ENCODE measurements at regions not wholly inside any gene's neighbourhood (a gene's known extent, or its start where the extent isn't known, plus 50 kb on each side); places are given as distances from the start of the nearest gene placed in this dataset.

DNA sequence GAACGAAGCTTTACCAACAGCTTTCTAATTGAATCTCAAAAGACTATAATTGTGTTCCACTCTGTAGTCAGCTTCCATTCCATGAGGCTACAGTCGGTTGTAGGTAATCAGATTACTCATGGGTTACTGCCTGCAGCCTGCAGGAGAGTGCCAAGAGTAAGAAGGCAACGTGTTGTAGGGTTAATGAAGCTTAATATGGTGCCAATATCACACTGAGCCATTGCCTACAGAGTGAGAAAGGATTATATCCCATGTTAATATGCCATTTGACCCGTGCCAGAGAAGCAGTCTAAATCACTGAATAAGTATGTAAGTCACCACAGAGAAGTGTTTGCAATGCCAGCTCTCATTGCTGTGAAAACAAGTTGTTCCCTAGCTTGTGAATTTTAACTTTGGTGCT lies 734.5 kb upstream of the ACVR2A start:
- H3K27me3 ChIP-seq: no peaks in the 10 kb centered on the region
- peaks cover 18% of the 10 kb centered on the region for H3K4me1 ChIP-seq
- H3K36me3 ChIP-seq: no peaks in the 10 kb centered on the region
- no peaks in the 10 kb centered on the region for H3K9me3 ChIP-seq
- 35% methylated on average over 4 of the region's 4 CpGs for WGBS
- H3K4me3 ChIP-seq: no peak overlapping the region
- H3K27ac ChIP-seq: no peak overlapping the region
- no peak for DNase-seq (ENCODE audit: low spot score in 2 of 2)
- TF ChIP-seq POLR2A (IDR thresholded peaks at IDR 0.05) (no peak), EP300 (IDR thresholded peaks at IDR 0.05) (no peak), POLR2AphosphoS5 (IDR thresholded peaks at IDR 0.05) (no peak)
- TF ChIP-seq, protein P1, sequence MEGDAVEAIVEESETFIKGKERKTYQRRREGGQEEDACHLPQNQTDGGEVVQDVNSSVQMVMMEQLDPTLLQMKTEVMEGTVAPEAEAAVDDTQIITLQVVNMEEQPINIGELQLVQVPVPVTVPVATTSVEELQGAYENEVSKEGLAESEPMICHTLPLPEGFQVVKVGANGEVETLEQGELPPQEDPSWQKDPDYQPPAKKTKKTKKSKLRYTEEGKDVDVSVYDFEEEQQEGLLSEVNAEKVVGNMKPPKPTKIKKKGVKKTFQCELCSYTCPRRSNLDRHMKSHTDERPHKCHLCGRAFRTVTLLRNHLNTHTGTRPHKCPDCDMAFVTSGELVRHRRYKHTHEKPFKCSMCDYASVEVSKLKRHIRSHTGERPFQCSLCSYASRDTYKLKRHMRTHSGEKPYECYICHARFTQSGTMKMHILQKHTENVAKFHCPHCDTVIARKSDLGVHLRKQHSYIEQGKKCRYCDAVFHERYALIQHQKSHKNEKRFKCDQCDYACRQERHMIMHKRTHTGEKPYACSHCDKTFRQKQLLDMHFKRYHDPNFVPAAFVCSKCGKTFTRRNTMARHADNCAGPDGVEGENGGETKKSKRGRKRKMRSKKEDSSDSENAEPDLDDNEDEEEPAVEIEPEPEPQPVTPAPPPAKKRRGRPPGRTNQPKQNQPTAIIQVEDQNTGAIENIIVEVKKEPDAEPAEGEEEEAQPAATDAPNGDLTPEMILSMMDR (IDR thresholded peaks at IDR 0.05): no peak

GRCh38 chr2:147109291-147109690 lies 735.5 kb upstream of the ACVR2A start:
- Histone ChIP-seq H3K36me3 (no peaks in the 10 kb centered on the region), H3K27ac (no peak overlapping the region), H3K9me3 (no peaks in the 10 kb centered on the region), H3K4me3 (no peak overlapping the region), H3K27me3 (no peaks in the 10 kb centered on the region), H3K4me1 (peaks cover 18% of the 10 kb centered on the region)
- 64% methylated on average over 2 of the region's 2 CpGs for WGBS
- TF ChIP-seq POLR2AphosphoS5 (IDR thresholded peaks at IDR 0.05): no peak
- no peak for DNase-seq (ENCODE audit: low spot score in 2 of 2)

GRCh38 chr2:147108548-147108947 lies 736.3 kb upstream of the ACVR2A start:
- Histone ChIP-seq H3K36me3 (no peaks in the 10 kb centered on the region), H3K27ac (no peak overlapping the region), H3K4me1 (peaks cover 18% of the 10 kb centered on the region), H3K4me3 (no peak overlapping the region), H3K27me3 (no peaks in the 10 kb centered on the region), H3K9me3 (no peaks in the 10 kb centered on the region)
- no peak for TF ChIP-seq POLR2A (IDR thresholded peaks at IDR 0.05)
- no peak for TF ChIP-seq POLR2AphosphoS5 (IDR thresholded peaks at IDR 0.05)
- TF ChIP-seq, protein P1 (IDR thresholded peaks at IDR 0.05): no peak
- TF ChIP-seq EP300 (IDR thresholded peaks at IDR 0.05): no peak
- 60% methylated on average over 2 of the region's 2 CpGs for WGBS
- DNase-seq (ENCODE audit: low spot score in 2 of 2): no peak

DNA sequence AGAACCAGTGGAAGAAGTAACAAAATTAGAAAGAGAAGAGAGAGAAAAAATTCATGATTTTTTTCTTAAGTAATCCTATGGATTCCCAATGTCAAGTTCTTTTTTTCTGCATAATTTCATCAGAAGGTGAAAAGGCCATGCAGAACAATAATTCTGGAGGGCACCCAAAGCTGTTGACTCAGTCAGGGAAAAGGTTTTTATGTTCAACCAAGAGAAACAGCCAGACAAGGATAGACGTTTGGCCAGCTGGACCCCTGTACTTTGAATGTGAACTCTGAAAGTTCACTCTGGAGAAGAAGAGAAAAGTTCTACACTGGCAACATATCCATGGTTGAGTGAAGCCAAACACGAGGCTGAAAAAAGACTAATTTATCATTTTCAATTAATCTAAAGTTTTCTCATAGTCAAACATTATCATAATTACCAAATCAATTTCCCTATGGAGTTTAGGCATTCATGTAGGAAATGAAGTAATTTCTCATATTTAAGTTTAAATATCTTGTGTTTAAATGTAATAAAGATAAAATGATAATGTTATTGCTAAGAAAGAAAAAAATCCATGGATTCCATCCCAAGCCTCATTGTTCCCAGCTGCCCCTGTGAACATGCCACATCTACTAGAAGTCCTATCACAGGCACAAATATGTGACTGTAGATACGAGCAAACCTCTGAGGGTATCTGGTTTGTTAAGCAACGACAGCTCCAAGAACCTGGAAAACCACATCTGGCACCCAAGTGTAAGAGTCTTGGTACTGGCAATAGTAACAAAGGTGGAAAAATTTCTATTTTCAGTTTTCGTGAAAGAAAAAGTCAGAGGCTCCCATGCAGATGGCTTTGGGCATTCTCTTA lies 742.7 kb upstream of the ACVR2A start:
- Histone ChIP-seq H3K27me3 (no peaks in the 10 kb centered on the region), H3K4me1 (no peaks in the 10 kb centered on the region), H3K36me3 (no peaks in the 10 kb centered on the region), H3K9me3 (no peaks in the 10 kb centered on the region), H3K27ac (no peak overlapping the region), H3K4me3 (no peak overlapping the region)
- TF ChIP-seq POLR2A (IDR thresholded peaks at IDR 0.05): no peak
- no peak for TF ChIP-seq EP300 (IDR thresholded peaks at IDR 0.05)
- no peak for TF ChIP-seq POLR2AphosphoS5 (IDR thresholded peaks at IDR 0.05)
- TF ChIP-seq, protein P1 (IDR thresholded peaks at IDR 0.05): no peak
- DNase-seq (ENCODE audit: low spot score in 2 of 2): no peak
- WGBS: 64% methylated on average over 5 of the region's 5 CpGs

DNA sequence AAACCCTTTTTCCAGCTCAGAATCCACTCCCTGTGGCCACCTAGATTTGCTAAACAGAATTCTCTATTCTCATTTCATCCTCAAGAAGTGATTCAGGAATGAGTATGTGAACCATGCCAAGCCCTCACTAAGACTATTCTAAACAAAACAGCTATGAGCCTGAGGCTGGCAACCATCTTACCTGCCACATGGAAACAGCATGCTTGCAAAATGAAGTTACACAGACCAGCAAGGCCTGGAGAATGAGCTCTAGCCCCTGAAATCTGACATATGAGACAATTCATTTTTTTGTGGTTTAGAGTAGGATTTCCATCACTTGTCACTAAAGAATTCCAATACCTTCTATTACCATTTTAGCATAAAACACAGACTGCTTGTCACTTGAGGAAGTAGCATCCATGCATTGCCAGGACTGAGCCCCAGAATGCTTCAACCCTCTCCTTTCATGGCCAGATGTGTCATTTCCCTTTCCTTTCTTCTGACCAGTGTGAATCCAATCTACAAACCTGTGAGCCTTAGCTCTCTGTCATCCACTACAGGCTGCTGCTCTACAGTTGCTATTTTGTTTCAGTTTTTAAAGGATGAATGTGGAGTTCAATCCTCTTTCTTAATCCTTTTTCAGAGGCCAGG lies 744.3 kb upstream of the ACVR2A start:
- TF ChIP-seq POLR2A (IDR thresholded peaks at IDR 0.05) (no peak), POLR2AphosphoS5 (IDR thresholded peaks at IDR 0.05) (no peak), EP300 (IDR thresholded peaks at IDR 0.05) (no peak)
- TF ChIP-seq, protein P1 (IDR thresholded peaks at IDR 0.05): no peak
- H3K4me3 ChIP-seq: no peak overlapping the region
- no peaks in the 10 kb centered on the region for H3K4me1 ChIP-seq
- H3K9me3 ChIP-seq: no peaks in the 10 kb centered on the region
- DNase-seq (ENCODE audit: low spot score in 2 of 2): no peak
- H3K27me3 ChIP-seq: no peaks in the 10 kb centered on the region
- H3K27ac ChIP-seq: no peak overlapping the region
- no peaks in the 10 kb centered on the region for H3K36me3 ChIP-seq

Data from suprapubic skin (tissue), 4 donors.